Activated CD8-positive, alpha-beta memory T cell treated with anti-CD3 and anti-CD28 coated beads for 36 hours (primary cell): ENCODE measurements at regions not wholly inside any gene's neighbourhood (a gene's known extent, or its start where the extent isn't known, plus 50 kb on each side); places are given as distances from the start of the nearest gene placed in this dataset.
"Not testable (repeated sequence)": the region's sequence is repeated elsewhere in the genome, so short reads cannot be mapped to it uniquely, and the experiment has no call there.

Experiments
- CTCF ChIA-PET: fragments of 350-600 bp; sonication (Branson Sonifier 250); formaldehyde crosslinking; loops from one replicate; lab custom pipeline; 2021; ENCODE audit warnings: antibody characterized with exemption; lab: Charles Lee
- POLR2A ChIA-PET: fragments of 350-600 bp; sonication (Branson Sonifier 250); formaldehyde crosslinking; loops from one replicate; lab custom pipeline; 2021; ENCODE audit warnings: antibody characterized with exemption; lab: Charles Lee

DNA sequence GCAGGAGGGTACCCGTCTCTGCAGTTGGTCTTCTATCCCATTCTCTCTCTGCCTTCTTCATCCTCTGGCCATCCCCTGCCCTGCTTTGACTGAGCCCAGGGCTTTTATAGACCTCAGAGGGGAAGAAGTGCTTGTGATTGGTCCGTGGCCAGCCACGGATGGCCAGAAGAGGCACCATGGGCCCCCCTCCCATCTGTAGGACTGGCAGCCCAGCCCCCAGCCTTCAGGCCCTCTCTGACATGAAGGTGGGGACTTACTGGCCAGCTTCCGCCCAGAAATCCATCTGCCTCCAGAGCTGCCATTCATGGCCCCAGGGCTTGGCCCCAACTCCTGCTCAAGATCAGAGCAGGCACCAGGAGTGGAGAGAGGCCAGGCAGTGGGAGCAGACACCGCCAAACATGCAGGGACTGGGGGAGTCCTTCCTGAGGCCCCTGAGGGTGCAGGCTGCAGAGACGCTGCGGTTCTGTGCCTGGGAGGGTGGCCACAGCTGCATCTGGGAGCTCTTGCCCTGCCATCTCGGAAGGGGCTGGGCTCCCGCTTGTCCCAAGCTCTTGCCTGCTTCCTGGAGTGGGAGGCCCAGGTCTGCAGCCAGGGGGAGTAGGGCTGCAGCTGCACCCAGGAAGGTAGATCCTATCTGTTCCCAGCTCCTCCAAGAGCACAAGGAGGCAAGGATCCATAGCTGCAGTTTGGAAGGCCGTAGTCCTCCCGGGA, 698.6 kb upstream of the B3GALT2 start:
- POLR2A ChIA-PET, result no interaction called here
- CTCF ChIA-PET, result no interaction called here

GRCh38 chr1:193877920-193878319, 691.5 kb upstream of the B3GALT2 start:
- POLR2A ChIA-PET, CTCF ChIA-PET: not testable (repeated sequence)

- POLR2A ChIA-PET, result no interaction called here
- CTCF ChIA-PET, result no interaction called here
These were observed 682.0 kb upstream of the B3GALT2 start for GRCh38 chr1:193868425-193868824.

GRCh38 chr1:193856261-193856660, 669.8 kb upstream of the B3GALT2 start:
- ChIA-PET POLR2A (no interaction called here), CTCF (no interaction called here)

DNA sequence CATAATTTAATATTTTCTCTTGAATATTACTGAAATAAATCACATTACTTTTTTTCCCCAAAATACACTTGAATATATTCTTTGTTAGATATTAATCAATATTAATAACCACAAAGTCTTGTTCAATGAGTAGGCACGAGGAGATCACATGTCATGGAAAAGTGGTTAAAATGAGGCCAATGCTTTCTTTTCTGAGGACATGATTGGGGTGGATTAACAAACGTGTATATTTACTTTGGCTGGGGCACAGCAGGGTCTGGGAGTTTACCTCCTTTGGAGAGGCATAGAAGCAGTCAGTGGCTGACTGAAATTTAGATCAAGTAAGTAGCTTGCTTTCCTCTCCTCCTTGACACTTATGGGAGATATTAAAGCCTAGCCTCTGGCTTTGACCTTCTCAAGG, 664.3 kb upstream of the B3GALT2 start:
- POLR2A ChIA-PET, result no interaction called here
- CTCF ChIA-PET, result no interaction called here

- ChIA-PET CTCF (no interaction called here), POLR2A (no interaction called here)
These were observed 660.6 kb upstream of the B3GALT2 start for GRCh38 chr1:193846876-193847604.

DNA sequence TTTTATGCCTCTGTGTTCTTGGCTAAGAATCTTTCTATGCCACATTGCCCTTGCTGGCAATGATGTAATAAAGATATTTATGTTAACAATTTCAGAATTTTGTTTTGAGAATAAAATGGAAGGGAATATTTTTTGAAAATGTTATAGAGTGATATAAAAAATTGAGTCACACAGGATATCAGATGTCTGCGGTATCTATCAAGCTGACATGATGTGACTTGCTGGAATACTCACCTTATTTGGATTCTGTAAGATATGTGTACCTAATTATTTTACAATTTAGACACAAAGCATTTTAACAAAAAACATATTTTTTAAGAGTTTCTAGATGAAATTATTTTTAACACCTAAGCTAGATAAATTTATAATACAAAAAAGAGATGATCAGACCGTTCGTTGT, 660.0 kb upstream of the B3GALT2 start:
- POLR2A ChIA-PET, result no interaction called here
- CTCF ChIA-PET, result no interaction called here

- ChIA-PET CTCF (no interaction called here), POLR2A (no interaction called here)
These were observed 655.4 kb upstream of the B3GALT2 start for GRCh38 chr1:193841857-193842256.

- ChIA-PET POLR2A (no interaction called here), CTCF (no interaction called here)
These were observed 645.1 kb upstream of the B3GALT2 start for GRCh38 chr1:193831465-193831864.

DNA sequence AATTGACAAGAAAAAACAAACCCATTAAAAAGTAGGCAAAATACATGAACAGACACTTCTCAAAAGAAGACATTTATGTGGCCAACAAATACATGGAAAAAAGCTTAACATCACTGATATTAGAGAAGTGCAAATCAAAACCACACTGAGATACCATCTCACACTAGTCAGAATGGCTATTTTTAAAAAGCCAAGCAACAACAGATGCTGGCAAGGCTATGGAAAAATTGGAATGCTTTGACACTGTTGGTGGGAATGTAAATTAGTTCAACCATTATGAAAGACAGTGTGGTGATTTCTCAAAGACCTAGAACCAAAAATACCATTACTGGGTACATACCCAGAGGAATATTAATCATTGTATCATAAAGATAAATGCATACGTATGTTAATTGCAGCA, 641.1 kb upstream of the B3GALT2 start:
- ChIA-PET POLR2A (no interaction called here), CTCF (no interaction called here)

GRCh38 chr1:193819376-193819775, 633.0 kb upstream of the B3GALT2 start:
- ChIA-PET POLR2A (no interaction called here), CTCF (no interaction called here)

DNA sequence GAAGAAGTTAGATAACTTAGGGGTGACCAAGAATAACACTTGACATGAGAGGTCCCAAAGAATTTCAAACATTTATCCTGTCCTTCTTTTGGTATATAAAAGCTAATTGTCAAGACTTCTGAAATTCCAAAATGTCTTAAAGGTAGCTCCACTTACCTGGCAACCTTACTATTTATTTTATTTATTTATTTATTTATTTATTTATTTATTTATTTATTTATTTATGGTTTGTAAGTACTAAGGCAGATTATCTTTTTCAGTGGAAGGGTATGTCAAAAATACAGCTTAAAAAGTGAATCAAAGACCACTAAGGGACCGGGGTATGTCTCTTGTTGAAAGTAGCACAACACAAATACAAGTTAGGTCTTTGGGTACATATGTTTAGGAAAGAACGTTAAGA, 620.8 kb upstream of the B3GALT2 start:
- ChIA-PET CTCF (no interaction called here), POLR2A (no interaction called here)

GRCh38 chr1:193806079-193807048, 620.0 kb upstream of the B3GALT2 start:
- ChIA-PET POLR2A (no interaction called here), CTCF (no interaction called here)

- ChIA-PET CTCF (no interaction called here), POLR2A (no interaction called here)
These were observed 613.7 kb upstream of the B3GALT2 start for GRCh38 chr1:193799948-193800690.

- ChIA-PET POLR2A (no interaction called here), CTCF (no interaction called here)
These were observed 613.0 kb upstream of the B3GALT2 start for GRCh38 chr1:193799371-193799770.

DNA sequence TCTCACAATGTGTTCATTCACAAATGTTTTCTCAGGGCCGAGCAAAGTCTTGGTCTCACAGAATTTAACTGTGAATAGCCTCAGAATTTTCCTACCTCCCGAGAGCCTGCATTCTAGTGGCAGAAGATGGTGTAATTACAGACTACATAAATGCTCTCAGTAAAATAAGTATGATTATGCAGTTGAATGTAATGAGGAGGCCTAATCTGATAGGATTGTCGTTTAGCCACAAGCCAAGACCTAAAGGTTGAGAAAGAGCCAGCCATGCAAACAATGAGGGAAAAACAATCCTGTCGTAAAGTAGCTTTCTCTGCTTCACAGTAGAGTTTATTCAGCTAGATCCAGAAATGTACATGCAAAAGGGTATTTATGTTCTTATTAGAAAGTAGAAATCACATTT, 607.8 kb upstream of the B3GALT2 start:
- CTCF ChIA-PET, result no interaction called here
- POLR2A ChIA-PET, result no interaction called here

GRCh38 chr1:193791746-193792145, 605.3 kb upstream of the B3GALT2 start:
- ChIA-PET CTCF (no interaction called here), POLR2A (no interaction called here)

GRCh38 chr1:193787061-193787460, 600.6 kb upstream of the B3GALT2 start:
- ChIA-PET POLR2A (no interaction called here), CTCF (no interaction called here)

GRCh38 chr1:193785850-193786420, 599.5 kb upstream of the B3GALT2 start:
- ChIA-PET CTCF (no interaction called here), POLR2A (no interaction called here)
